K562 (cell line): ENCODE measurements at regions not wholly inside any gene's neighbourhood (a gene's known extent, or its start where the extent isn't known, plus 50 kb on each side); places are given as distances from the start of the nearest gene placed in this dataset.

Source experiments
- ARID1B ChIP-seq: fragments of 450-650 bp; IDR thresholded peaks from 2 replicates; pipeline ENCODE4 v1.6.1; 2016; ENCODE audit warnings: antibody characterized with exemption, mild to moderate bottlenecking, inconsistent platforms
- CBX8 ChIP-seq: fragments of 200-600 bp; sonication (generic); IDR thresholded peaks from 2 replicates; pipeline ENCODE4 v1.6.1; 2012; ENCODE audit warnings: borderline replicate concordance, mixed run types, low read depth, mild to moderate bottlenecking, moderate library complexity, mixed read lengths, low read length, control low read depth, inconsistent platforms; ENCODE audit not compliant: poor library complexity, severe bottlenecking; ENCODE audit errors: extremely low read depth
- CHD7 ChIP-seq: fragments of 200-600 bp; sonication (generic); IDR thresholded peaks from one replicate; pipeline ENCODE4 v1.6.1; 2012; ENCODE audit warnings: mild to moderate bottlenecking, low read depth, low read length, inconsistent platforms
- ESRRB ChIP-seq: fragments of 250-450 bp; sonication (Bioruptor Pico); IDR thresholded peaks from 2 replicates; pipeline ENCODE4 v1.5.0; 2020; ENCODE audit warnings: mild to moderate bottlenecking, moderate library complexity, borderline replicate concordance
- FOXM1 ChIP-seq, 2 experiments: fragments of 450-650 bp in 1 of 2; sonication (generic) in 1 of 2; formaldehyde crosslinking in 1 of 2; IDR thresholded peaks; 2 replicates each; pipeline versions ENCODE4 v1.6.1 to v1.9.0; 2017 to 2022; ENCODE audit warnings: low read depth in 2 of 2, mild to moderate bottlenecking in 2 of 2, missing genetic modification reagents in 1 of 2, moderate library complexity in 1 of 2
- HMG20A ChIP-seq: fragments of 450-650 bp; formaldehyde crosslinking; conservative IDR thresholded peaks from 2 replicates; pipeline ENCODE4 v1.4.0; 2020; ENCODE audit warnings: mild to moderate bottlenecking, mixed read lengths
- HMG20B ChIP-seq: fragments of 250-450 bp; sonication (Bioruptor Pico); IDR thresholded peaks from 2 replicates; pipeline ENCODE4 v1.5.0; 2021; ENCODE audit warnings: mild to moderate bottlenecking
- LCOR ChIP-seq: sonication (generic); formaldehyde crosslinking; IDR thresholded peaks from 2 replicates; pipeline ENCODE4 v1.8.0; 2022; ENCODE audit warnings: mild to moderate bottlenecking, missing genetic modification reagents
- NR4A1 ChIP-seq, 2 experiments: fragments of 250-450 bp in 1 of 2; fragments of 450-650 bp in 1 of 2; sonication (Bioruptor Pico) in 1 of 2; IDR thresholded peaks; 2 replicates each; pipeline versions ENCODE4 v1.4.0 to v1.6.1; 2016 to 2020; ENCODE audit warnings: mild to moderate bottlenecking in 2 of 2, missing compliant biosample characterization in 1 of 2, missing genetic modification characterization in 1 of 2, moderate library complexity in 1 of 2
- TEAD1 ChIP-seq, 2 experiments: fragments of 450-650 bp in 1 of 2; sonication (generic) in 1 of 2; formaldehyde crosslinking; IDR thresholded peaks; 2 replicates each; pipeline versions ENCODE4 v1.4.0 to v1.8.0; 2020 to 2022; ENCODE audit warnings: mild to moderate bottlenecking in 2 of 2, missing genetic modification reagents in 1 of 2
- ZNF551 ChIP-seq: fragments of 250-450 bp; sonication (Bioruptor Pico); IDR thresholded peaks from 2 replicates; pipeline ENCODE4 v1.5.0; 2021; ENCODE audit warnings: mild to moderate bottlenecking, moderate library complexity
- TF ChIP-seq, protein P1 (sequence below): IDR thresholded peaks from 3 replicates; pipeline ENCODE4 v1.6.1; 2011; ENCODE audit warnings: borderline replicate concordance, mild to moderate bottlenecking; ENCODE audit not compliant: insufficient read length, insufficient read depth

- TF ChIP-seq CHD7 (no peak), HMG20A (CRISPR knock-in tag) (0 out of 2 replicates have a peak, but pooled peaks have one; percentile 19), FOXM1 (IDR thresholded peaks at IDR 0.05; ENCODE audit: low read depth) (peak; percentile 63; the same call in 1 of the 2 replicates), FOXM1 (CRISPR knock-in tag; IDR thresholded peaks at IDR 0.05; ENCODE audit: low read depth) (peak; percentile 88), LCOR (CRISPR knock-in tag) (peak; percentile 65), CBX8 (no peak), ARID1B (peak; percentile 40; the same call in 1 of the 2 replicates), TEAD1 (CRISPR knock-in tag; IDR thresholded peaks at IDR 0.05) (peak in 1 of 2 experiments; percentile 87; a peak in 1 of 4 replicates), ESRRB (CRISPR knock-in tag) (no peak; the same call in 1 of the 2 replicates), NR4A1 (CRISPR knock-in tag; IDR thresholded peaks at IDR 0.05) (no peak), NR4A1 (tag; IDR thresholded peaks at IDR 0.05) (no peak; the same call in 1 of the 2 replicates), ZNF551 (peak; percentile 67; the same call in 1 of the 2 replicates), HMG20B (CRISPR knock-in tag) (peak; percentile 66; the same call in 1 of the 2 replicates)
- TF ChIP-seq, protein P1, sequence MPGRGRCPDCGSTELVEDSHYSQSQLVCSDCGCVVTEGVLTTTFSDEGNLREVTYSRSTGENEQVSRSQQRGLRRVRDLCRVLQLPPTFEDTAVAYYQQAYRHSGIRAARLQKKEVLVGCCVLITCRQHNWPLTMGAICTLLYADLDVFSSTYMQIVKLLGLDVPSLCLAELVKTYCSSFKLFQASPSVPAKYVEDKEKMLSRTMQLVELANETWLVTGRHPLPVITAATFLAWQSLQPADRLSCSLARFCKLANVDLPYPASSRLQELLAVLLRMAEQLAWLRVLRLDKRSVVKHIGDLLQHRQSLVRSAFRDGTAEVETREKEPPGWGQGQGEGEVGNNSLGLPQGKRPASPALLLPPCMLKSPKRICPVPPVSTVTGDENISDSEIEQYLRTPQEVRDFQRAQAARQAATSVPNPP, result no peak
Measured at GRCh38 chr6:26216886-26217713, 129.9 kb downstream of the HFE start (continued).
